DND-41 (cell line): ENCODE measurements at regions not wholly inside any gene's neighbourhood (a gene's known extent, or its start where the extent isn't known, plus 50 kb on each side); places are given as distances from the start of the nearest gene placed in this dataset.

Experiments
- CTCF ChIP-seq: IDR thresholded peaks from 2 replicates; pipeline ENCODE4 v1.5.1; 2012; ENCODE audit warnings: borderline replicate concordance, low read length, moderate library complexity, mild to moderate bottlenecking; ENCODE audit not compliant: poor library complexity, severe bottlenecking; ENCODE audit errors: extremely low read depth
- EZH2 ChIP-seq: IDR thresholded peaks from 3 replicates; pipeline ENCODE4 v1.6.1; 2012; ENCODE audit warnings: borderline replicate concordance, low read depth, mild to moderate bottlenecking, moderate library complexity, low read length, inconsistent platforms; ENCODE audit not compliant: severe bottlenecking

- TF ChIP-seq EZH2 (no peak), CTCF (no peak)
Observed at GRCh38 chr2:180840641-180841040, 139.8 kb upstream of the UBE2E3 start.
